Fibroblast of peridontal ligament (primary cell): ENCODE measurements at regions not wholly inside any gene's neighbourhood (a gene's known extent, or its start where the extent isn't known, plus 50 kb on each side); places are given as distances from the start of the nearest gene placed in this dataset.

ENCODE experiments used
- DNase-seq: peaks from one replicate; pipeline ENCODE4 v3.0.0-alpha.2; 2010; ENCODE audit errors: extremely low read depth

DNA sequence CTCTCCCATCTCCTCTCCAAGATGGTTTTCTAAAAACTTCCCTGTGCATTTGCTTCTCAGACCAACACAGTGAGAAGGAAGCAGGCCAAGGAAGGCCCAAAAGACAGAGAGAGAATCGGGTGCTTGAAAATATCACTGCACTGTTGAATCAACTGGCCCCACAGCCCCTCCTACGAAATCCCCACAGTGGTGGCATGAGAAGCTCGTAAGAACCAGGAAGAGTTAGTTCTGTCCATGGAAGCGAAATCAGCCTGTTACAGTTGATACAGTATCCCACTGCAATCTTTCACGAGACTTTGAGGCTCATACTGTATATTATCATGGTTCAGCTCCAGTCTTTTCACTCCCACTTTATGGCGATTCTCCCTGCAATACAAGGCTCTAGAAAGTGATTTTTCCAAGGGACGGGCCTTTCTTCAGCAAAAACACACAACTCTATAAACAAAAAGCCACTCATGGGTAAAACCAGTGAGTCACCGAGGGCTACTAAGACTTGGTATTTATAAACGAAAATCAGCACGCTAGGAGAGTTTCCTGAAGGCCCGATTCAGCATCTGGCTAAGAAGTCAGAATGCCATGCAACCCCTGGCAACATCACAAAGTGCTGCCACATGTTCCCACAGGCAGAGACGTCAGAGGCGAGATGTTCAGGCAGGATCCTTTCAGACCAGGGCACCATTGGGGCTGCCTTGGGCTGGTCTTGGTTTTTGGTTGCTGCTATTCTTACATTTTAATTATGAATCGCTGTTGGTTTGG is 185.7 kb downstream of the IRX5 start:
- peak; percentile 100 for DNase-seq

DNA sequence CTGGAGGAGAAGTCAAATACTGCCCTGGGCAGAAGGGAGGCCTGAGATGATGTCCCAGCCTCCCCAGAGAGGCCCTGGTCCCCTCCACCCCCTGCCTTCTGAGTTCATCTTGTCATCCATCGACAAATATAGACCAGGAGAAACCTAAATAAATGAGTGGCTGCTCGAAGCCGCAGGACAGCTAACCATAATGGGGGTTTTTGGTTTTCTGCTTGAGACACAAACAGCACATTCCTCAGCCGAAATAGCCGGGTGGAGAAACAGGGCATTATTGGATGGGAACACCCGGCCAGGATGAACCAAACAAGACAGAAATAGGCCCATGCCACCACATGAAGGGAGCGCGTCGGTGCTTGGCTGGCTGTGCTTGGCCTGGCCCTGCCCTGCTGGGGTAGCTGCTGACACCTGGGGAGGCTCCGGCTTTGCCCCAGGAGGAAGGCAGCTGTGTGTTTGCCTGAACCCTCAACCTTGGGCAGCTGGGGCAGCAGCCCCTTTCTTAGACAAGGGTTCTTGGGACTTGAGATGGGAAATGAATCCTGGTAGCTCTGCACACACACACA is 188.1 kb downstream of the IRX5 start:
- DNase-seq, result peak; percentile 55

GRCh38 chr16:55120408-55120807 is 189.7 kb downstream of the IRX5 start:
- no peak for DNase-seq

DNA sequence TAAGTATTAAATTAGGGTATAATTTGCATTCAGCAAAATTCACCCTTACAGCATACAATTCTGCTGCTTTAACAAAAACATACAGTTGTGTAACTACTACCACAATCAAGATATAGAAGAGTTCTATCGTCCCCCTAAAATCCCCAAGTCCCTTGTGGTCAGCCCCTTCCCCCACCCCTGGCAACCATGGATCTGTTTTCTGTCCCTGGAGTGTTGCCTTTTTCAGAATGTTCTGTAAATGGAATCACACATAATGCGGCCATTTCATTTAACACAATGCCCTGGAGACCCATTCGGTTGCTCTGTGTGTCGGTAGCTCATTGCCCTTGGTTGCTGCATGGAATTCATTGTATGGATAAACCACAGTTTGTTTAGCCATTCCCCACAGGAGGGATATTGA is 190.2 kb downstream of the IRX5 start:
- peak; percentile 90 for DNase-seq

DNA sequence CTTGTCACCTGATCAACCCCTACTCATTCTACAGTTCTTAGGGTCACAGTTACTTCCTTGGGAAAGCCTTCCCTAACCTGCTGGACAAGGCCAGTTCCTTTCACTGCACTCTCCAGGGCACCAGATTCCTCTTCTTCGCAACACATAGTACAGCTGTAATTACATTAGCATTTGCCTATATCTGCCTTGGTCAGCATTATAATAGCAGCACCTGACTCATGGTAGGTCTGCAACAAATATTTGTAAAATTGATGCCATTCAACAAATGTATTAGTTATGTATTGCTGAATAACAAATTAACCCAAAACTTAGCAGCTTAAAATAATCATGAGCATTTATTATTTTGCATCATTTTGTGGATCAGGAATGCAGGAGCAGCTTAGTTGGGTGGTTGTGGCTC is 193.0 kb downstream of the IRX5 start:
- DNase-seq, result no peak

DNA sequence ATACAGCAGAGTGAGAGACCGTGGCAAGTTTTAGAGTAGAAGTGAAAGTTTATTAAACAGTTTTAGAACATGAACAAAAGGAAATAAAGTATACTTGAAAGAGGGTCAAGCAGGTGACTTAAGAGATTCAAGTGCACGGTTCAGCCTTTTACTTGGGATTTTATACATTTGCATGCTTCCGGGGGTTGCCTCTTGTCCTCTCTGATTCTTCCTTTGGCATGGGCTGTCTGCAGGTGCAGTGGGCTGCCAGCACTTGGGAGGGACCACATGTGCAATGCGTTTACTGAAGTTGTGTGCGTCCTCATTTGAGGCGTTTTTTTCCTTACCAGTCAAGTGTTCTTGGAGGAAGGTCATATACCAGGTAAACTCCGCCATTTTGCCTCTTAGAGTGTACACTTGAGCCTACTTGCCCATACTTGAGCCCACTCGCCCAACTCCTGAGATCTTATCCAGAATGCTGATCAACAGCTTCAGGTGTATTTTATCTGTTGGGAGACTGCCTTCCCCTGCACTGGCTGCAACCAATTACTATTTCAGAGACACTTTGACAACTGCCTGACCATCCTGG is 195.2 kb downstream of the IRX5 start:
- DNase-seq, result no peak

- DNase-seq, result no peak
Observed at GRCh38 chr16:55126456-55126855, 195.8 kb downstream of the IRX5 start.

- no peak for DNase-seq
Observed at GRCh38 chr16:55130456-55130855, 193.5 kb upstream of the IRX6 start.

DNA sequence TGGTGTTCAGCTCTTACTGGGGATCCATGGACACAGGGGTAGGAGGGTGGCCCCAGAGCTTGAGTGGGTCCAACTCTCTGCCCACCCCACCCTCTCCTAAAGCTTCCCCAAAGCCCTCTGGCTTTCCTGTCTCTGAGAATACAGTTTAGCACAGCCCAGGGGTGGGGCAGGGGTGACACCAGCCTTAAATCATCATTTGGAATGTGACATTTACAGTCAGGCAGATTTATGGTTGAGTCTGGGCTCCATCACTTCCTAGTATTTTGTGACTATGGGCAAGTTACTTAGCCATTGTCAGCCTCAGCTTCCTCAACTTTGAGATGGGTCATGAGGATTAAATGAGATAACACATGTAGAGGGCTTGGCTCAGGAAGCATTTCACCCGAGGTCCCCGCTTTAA is 193.1 kb upstream of the IRX6 start:
- no peak for DNase-seq

- DNase-seq, result no peak
Observed at GRCh38 chr16:55133654-55134053, 190.3 kb upstream of the IRX6 start.

DNA sequence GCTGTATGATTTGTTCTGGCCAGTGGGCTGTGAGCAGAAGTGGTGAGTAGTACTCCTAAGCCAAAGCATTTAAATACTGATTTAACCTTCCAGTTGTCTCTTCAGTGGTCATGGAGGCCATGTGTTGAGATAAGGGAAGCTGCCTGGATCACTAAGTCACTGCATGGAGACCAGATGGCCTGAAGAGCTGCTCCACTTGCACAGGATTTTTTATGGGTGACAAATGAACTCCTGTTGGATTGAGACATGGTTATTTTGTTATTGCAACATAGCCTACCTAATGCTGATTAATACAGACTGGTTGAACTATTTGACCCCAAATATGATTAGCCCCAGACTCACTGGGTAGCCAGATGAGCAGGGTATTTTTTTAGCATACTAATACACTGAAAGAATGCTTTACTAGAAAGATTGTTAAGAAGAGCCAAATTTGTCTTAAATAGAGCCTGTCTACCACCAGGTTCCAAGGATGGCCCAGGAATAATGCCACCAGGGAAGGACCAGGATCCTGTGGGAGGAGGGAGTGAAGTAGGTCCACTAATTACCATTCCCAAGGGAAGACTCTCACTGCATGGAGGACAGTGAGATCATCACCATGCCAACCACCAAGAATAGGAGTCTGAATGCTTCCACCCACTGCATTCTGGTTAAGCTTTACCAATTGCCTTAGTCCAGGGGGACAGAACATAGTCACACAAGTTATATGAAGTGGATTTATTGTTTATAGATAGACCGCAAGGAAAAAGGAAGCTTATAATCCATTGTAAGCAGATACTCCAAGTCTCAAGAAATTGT is 187.4 kb upstream of the IRX6 start:
- no peak for DNase-seq

DNA sequence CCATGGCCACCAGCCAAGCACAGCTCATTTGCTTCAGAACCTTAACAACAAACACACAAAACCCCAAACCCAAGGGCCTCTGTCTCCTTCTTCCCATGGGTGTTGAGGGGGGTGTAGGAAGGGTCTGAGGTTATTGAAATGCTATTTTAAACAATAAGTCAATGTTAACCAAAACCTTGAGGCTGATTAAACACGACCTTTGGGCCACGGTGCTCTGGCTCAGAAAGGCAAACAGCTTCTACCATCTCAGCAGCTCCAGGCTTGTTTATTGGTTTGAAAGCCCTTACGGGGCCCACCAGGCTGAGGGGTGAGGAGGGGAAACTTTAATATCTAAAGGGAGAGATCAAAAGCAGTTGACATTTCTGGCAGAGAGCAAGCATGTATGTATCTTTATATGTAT is 185.7 kb upstream of the IRX6 start:
- no peak for DNase-seq

GRCh38 chr16:55142405-55142804 is 181.6 kb upstream of the IRX6 start:
- DNase-seq, result no peak

GRCh38 chr16:55144651-55145050 is 179.4 kb upstream of the IRX6 start:
- peak; percentile 6 for DNase-seq

- DNase-seq, result no peak
Observed at GRCh38 chr16:55145771-55146603, 178.0 kb upstream of the IRX6 start.

DNA sequence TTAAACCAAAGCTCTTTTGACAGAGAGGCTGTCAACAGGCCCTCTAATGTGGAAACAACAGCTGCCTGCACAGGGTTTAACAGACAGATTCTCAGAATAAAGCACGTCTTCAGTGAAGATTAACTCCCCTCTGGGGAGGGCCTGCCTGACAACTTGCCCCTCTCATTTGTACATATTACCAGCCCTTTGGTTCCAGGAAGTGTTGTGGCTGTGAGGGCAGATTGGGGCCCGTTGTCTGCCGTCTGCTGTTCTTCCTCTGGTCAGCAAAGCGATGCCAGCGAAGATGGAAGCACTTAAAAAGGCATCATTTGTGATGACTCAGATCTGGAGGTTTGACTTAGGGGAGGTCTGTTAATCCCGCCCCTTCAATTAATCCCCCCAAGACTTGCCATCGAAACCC is 177.0 kb upstream of the IRX6 start:
- peak; percentile 9 for DNase-seq

- no peak for DNase-seq
Observed at GRCh38 chr16:55147396-55147795, 176.6 kb upstream of the IRX6 start.

- no peak for DNase-seq
Observed at GRCh38 chr16:55149622-55150021, 174.4 kb upstream of the IRX6 start.

DNA sequence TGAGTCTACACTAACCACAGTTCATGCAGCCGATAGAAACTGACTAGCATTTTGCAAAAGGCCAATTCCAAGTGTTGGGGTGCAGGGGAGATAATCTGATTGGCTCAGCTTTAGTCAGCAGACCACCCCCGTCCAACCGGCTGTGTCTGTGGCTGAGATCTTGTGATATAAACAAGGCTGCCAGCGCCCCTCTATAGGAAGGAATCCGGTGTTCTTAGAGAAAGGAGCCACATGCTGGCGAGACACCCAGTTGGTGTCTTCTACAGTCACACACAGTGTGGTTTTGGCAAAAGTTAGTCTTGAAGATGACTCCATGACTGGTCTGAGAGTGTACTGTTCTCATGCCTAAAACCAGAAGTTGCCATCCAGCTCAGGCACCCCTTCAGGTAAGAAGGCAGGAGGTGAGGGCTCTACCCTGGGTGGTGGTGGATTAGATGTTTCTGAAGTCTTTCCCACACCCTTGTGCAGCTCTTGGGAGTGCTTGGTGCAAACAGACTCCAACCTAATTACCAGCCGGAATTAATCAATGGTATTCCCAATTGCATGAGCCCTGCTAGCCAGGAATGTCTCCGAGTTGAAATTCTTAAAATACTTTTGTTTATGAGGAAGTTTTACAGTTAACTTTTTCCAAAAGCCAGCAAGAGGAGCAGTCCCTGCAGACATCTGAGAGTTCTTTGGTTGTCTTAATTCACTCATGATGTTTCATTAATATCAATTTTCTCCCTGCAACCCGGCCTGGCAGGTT is 172.3 kb upstream of the IRX6 start:
- peak; percentile 18 for DNase-seq

DNA sequence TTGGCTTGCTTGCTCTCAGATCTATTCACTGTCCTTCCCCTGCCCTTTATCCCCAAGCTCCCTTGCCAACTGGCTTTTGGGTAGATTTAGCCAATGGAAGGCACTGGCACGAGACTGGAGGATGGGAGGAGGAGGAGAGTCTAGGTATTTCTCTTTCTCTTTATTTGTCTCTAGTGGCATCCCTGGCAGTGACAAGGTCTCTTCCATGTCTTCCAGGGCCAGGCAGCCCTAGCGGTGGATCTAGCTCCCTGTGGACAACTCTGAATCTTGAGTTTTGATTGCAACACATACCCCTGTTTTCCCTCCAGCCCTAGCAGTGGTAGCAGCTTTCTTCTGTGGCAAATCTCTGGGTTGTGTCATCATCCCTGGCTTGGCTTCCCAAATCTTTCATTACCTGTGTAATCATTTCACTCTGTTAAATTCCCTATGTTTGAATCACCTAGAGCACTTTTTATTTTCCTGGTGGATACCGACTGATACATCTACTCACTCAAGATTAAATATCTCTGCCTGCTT is 171.1 kb upstream of the IRX6 start:
- no peak for DNase-seq

GRCh38 chr16:55154262-55154661 is 169.7 kb upstream of the IRX6 start:
- DNase-seq, result no peak
